Middle frontal gyrus (tissue), 1 donor: ENCODE measurements at regions not wholly inside any gene's neighbourhood (a gene's known extent, or its start where the extent isn't known, plus 50 kb on each side); places are given as distances from the start of the nearest gene placed in this dataset.

Experiments
- DNase-seq: peaks from one replicate; pipeline ENCODE4 v3.0.0-alpha.2; 2015; ENCODE audit warnings: low spot score; ENCODE audit errors: extremely low spot score

DNA sequence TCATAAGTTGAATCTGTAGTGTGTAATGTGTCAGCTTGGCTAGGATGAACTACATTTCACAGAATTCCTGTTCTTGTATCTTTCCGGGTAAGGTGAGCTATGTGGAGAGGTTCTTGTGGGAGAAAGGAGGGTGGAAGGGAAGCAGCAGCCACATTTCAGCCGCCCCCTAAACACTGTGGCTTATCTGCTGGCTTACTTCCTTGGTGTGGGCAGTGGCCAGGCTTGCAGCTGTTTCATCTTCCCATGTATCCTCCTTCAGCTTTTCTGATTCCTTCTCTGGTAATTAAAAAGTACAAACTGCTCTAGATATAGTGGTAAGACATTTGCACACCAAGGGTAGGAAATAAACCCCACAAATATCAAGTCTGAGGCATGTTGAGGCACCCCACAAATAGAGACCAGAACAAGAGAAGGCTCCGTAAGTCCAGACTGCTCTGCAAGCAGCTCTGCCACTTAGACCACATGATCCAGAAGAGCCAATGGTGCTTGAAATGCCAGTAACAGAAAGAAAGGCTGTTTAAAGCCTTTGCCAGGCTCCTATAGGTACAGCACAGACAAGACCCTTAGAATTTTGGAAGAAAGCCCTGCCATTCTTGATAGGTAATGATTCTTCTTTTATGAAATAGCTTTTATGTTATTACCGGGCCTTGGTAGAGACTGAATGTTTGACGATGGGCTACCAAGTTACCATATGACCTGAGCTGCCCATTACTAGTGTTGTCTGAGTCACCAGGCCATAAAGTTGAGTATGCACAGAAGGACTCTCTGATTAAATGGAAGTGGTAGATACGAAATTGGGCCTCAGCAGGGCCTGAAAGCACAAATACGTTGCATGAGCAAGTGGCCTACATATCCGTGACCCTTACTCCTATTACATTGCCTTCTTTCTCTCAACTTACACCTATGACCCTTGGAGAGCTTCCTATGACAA lies 215.0 kb upstream of the SGK1 start:
- DNase-seq, result no peak

DNA sequence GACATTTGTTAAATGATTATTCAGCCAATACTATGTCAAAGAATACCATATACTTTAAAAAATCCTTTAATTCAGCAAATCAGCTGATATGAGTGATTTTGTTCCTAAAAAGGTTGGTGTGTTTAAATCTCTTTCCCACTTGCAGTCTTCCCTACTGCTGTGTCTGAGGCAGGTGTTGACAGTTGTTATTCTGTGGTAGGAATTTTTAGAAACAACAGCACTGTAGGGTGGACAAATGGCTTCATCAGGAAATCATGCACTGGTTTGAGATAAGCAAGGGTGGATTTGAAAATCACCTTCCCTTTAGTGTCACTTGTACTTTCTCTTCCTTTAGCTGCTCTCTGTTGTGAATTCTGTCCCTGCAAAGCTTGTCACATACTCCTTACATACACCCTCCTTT lies 213.7 kb upstream of the SGK1 start:
- no peak for DNase-seq

DNA sequence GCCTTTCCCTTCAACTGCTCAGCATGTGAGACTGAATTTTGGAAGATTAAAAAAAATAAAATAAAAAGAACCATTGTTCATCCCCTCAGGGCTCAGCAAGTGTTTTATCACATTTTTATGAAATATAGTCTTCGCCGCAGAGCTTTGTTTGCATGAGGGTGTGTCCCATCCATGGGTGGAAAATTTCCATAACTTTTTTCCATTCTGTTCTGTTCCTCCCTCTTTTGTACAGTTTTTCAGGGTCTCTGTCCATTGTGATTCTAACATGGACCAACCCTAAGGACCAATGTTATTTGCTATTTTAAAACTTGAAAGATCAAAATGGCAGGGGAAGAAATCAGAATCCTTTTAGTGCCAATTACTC lies 213.3 kb upstream of the SGK1 start:
- DNase-seq, result no peak

DNA sequence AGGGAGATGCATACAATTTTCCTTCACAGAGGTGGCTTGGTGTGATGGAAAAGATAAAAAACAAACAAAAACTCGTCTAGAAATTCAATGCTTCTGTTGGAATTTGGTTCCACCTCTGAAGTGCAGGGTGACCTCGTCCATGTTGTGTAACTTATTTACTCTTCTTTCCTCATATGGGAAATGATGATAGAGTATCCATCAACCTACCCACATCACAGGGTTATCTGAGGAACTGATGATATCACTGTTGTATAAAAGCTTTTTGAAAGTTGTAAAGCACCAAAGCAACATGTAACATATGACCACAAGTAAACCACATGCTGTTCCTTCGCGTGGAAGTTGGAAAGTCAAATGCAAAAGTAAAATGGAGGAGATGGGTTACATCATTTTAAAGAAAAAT lies 212.0 kb upstream of the SGK1 start:
- DNase-seq, result no peak

DNA sequence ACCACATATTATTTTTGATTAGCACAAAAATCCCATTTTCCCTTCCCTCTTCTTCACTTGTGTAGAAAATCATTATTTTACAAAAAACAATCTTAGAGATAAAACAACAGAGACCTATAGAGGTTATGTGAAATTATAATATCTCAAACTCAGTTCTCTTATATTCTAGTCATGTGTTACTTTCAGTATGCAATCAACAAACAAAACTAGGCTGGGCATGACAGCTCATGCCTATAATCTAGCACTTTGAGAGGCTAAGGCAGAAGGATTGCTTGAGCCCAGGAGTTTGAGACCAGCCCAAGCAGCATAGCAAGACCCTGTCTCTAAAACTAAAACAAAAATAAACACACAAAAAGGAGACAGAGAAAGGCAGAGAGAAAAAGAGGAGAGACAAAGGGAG lies 211.4 kb upstream of the SGK1 start:
- DNase-seq, result no peak

DNA sequence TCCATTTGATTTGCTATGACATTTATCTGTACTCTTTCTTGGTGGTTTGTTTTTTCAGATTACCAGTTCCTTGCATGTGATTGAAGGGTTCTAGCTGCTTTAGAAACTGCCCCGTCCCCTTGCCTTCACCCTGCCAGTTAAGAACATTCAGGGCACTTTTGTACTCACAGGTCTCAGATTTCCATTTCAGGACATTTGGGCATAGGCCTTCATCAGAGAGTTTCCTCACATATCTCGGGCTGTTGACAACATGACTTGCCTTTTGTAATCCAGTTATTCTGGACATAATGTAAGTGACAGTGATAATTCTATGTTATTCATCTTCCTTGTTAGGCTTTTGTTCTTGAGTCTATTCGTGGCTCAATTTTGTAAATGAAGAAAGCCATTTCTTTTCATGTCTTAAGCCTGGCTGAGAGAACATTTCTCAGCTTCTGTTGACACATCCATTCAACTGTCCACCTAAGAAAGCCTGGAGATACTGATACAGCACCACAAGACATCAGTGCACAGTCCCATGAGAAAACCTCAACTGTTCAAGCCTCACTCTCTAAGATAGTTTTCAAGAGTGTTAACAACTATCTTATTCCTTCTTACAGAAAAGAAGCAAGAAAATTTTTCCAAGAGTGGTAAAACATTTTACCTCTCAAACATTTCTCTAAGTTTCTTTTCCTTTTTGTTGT lies 209.3 kb upstream of the SGK1 start:
- DNase-seq, result no peak

DNA sequence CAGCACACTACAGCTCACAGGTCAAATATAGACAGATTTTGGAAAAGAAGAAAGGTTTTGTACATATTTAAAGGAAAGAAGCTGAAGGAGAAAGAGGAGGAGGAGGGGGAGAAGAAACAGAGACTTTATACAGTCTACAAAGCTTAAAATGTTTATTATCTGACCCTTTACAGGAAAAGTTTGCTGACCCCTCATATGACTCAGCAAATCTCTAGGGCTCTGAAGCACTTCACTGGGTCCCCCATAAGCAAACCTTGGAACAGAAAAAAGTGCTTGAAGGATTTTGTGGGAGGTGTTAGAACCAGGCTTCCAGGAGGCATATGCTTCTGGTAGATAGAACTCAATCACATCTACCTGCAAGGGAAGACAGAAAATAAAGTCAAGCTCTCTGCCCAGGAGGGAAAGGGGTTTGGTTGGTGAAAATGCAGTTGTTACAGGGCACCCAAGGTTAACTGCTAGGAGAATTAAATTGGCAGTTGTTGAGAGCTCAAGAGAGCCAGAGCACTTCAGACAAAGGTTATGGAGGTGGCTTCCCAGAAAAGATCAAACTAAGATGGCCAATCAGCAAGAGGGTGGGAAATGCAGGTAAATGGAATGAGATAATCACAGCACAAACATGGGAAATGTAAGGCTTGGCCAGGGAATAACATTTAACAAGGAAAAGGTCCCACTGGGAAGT lies 207.4 kb upstream of the SGK1 start:
- DNase-seq, result no peak

DNA sequence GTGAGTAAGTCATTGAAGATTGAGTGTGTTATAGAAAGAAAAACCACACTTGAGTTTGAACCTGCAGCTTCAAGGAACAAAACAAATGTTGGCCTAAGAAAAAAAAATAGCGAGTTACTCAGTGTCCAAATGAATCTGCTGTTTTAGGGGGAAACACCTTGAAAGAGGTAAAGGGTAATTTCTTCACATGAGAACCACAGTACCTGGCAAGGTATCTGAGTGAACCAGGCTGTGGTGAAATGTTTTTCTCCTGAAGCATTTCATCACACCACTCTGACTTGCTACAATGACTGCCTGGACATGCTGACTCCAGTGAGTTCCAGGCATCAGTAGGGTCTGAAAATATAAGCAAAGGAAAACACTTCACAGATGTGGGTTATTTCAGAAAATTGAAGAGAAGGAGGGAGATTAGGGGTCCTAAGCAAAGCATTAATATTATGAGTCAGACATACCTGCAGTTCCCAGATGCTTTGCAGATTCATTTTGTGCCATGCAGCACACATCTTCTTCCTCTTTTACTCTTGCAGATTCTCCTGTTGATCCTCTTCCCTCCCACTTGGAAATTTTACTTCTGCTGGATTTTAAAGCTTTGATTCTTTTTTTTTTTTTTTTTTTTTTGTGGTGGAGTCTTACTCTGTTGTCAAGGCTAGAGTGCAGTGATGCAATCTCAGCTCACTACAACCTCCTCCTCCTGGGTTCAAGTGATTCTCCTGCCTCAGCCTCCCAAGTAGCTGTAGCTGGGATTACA lies 206.2 kb upstream of the SGK1 start:
- DNase-seq, result no peak

DNA sequence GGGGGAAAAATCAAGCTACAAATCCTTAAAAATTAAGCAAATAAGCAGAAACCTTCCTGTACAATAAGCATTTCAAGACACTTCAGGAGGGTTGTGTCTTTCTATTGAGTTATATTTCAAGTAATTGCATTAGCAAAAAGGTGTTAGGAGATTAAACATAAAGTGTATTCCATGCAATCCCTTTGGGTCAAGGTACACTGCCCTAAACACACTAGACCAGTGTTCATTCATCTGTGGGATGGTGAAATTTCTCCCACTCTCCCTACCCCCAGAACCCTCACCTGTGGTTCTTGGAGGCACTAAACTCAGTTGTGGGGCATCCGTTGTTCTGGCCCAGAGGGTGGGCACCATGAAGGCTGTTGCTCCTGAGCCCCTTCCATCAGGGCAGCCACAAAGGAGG lies 205.1 kb upstream of the SGK1 start:
- no peak for DNase-seq

DNA sequence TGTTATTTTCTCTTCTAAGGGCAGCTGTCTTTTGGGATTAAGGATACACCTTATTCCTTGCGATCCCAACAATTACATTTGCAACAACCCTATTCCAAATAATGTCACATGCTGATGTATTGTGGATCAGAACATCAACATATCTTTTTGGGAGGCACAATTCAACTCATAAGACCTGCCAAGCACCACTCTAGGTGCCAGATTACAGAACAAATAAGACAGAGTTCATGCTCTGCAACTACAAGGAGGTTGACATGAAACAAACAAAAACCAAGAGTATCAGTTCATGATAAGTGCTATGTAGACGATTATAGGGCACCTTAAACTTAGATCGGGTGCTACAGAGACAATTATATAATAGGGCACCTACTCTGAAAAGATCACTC lies 203.2 kb upstream of the SGK1 start:
- no peak for DNase-seq

DNA sequence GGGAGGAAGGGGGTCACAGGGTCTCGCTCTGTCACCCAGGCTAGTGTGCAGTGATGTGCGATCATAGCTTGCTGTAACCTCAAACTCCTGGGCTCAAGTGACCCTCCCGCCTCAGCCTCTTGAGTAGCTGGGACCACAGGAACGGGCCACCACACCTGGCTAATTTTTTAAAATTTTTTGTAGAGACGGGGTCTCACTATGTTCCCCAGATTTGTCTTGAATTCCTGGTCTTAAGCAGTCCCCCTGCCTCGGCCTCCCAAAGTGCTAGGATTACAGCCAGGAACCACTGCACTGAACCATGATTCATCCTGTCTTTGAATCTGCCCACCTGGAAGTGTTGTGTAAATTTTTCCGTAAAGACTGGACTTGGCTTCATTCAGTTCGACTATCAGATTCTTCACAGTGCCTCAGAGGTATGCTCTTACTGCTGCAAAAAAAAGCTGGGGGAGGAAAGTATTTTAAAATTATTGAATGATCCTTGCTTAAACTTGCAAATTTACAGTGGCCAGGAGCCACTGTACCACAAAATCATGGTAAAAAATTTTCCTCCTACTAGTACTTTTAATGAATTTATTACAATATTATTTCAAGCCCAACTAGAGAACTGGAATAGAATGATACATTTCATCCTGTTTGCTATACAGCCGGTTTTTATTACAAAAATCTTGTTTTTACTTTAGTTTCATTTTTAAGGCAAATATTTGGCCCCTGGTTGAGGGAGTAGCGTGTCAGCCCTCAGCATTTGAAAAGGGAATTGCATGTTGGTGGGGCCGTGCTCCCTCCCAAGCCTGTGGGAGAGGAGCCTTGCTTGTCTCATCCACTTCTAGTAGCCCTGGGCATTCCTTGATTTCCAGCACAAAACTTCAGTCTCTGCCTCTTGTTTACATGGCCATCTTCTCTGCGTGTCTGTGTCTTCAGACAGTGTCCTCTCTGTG lies 202.5 kb upstream of the SGK1 start:
- DNase-seq, result no peak

DNA sequence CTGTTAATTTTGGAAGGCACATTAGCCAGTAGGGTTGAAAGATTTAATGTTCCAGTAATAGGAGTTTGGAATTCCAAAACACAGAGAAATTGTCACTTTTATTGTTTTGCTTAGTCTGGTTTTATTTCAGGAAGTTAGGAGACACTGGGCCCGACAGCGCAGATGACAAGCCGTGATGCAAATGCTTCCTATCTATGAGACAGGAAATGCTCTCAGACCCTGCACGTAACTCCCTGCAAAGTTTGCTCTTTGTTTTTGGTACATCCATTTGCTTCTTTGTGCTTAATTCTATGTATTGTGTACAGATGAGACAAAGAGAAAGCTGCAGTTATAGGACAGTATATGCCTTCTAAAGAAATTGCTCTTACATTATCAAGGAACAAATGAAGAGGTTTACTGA lies 201.6 kb upstream of the SGK1 start:
- no peak for DNase-seq

DNA sequence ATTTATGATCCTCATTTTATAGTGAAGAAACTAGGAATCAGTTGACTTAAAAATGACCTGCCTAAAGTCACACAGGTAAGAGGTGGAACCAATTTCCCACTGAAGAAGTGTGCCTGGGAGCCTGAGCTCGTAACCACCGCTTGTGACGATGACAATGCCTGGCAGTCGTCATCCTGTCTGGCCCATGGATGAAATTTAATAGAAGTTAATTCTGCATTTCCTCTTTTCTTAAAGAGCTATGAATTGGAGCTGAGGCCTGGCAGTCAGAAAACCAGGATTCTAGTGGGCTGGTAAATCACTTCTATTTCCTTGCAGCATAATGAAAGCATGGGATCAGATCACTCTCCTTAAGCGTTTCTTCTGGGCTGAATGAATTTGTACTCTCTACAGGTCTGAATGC lies 200.0 kb upstream of the SGK1 start:
- DNase-seq, result no peak

DNA sequence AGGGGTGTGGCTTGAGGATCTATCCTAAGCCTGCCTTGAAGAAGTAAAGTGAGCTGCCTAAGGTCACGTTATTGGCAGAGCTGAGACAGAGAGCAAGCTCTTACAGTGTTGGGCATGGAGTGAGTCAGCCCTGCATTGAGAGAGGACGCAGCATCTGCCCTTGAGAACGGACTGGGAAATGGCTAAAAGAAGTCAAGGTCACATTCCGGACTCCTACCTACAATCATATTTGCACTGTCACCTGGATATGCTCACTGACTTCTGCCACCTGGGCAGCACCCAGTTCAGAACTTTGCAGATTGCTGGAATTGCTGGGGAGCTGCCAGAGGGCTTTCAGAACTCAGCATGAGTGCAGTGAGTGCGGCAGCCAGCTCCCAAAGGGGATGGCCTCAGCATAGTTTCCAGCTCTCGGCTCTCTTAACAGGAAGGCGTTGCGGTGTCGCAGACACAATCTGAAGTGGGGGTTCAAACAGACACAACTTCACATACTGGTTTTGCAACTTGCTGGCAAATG lies 199.3 kb upstream of the SGK1 start:
- DNase-seq, result no peak

DNA sequence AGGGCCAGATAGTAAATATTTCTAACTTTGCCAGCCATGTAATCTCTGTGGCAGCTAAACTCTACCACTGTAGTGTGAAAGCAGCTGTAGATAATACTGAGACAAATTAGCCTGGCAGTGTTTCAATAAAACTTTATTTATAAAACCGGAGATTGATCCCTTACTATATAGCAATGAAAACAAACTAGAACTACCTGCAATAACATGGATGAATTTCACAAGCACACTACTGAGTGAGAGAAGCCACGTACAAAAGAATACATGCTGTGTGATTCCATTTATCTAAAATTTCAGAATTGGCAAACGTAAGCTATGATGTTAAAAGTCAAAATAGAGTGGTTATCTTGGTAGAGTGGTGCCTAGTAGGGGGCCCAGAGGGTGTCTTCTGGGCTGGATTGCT lies 198.7 kb upstream of the SGK1 start:
- no peak for DNase-seq

DNA sequence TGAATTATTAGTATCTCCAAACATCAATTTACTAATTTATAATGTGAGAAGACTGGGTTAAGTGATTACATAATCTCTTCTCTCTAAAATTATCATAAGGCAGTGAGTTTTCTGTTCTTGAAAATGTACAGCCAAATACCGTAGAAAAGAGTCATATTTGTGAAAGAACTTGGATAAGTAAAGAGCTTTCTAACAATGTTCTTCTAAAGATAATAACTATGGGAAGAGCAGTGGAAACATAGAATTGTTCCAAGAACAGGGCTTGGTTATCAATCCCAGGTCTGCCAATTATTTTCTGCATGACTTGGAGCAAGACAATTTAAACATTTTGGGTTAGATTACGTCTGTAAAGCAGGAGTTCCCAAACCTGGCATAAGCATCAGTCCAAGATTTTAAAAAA lies 198.1 kb upstream of the SGK1 start:
- DNase-seq, result no peak

DNA sequence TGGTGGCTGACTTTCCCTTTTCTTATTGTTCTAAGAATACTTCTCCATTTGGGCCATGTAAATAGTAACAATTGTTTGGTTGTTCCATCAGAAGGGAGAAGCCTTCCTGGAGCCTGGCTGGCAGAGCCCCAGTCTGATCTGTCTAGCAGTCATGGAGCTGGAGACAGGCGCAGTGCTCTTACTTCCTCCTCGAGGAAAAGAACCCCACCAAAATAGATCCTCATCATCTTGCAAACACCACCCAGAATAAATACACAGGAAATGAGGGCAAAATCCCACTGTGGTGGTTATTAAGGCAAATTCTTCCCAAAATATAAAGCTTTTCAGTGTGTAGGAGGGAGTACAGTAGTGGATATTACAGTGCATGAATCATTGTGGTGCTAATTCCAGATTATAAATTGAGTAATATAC lies 195.1 kb upstream of the SGK1 start:
- DNase-seq, result no peak

DNA sequence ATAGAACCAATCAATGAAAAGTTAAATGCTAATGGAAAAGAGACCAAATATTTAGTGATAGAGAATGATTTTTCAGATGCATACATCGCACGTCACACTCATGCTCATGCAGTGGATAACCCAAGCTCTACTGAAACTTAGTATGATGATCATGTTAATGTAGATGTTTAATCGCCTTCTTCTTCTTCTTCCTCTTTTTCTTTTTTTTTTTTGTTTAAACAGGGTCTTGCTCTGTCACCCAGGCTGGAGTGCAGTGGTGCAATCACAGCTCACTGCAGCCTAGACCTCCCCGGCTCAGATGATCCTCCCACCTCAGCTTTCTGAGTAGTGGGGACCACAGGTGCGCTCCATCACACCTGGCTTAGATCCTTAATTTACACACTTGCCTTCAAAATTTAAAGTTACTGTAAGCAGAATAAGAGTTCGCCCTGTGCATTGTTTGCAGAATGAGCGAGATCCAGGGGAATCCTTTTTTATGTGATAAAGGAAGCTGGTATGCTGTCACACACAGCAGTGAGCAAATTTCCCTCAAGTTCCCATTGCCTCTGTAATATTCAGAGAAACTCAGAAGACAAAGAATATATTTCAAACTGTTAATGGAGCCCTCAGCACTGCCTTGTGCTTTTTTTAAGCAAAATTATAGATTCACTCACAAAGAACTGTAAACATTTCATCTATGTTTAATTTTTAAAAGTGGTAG lies 194.2 kb upstream of the SGK1 start:
- DNase-seq, result no peak

DNA sequence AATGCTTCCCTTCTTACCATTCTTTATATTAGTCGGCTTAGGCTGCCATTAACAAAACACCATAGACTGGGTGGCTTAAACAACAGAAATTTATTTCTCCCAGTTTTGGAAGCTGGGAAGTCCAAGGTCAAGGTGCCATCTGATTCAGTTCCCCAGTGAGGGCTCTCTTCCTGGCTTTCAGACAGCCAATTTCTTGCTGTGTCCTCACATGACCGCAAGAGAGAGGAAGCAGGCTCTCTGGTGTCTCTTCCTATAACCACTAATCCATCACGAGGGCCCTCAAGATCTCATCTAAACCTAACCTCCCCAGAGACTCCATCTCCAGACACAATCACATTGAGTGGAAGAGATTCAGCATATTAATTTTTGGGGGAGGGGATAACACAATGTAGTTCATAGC lies 193.0 kb upstream of the SGK1 start:
- no peak for DNase-seq

DNA sequence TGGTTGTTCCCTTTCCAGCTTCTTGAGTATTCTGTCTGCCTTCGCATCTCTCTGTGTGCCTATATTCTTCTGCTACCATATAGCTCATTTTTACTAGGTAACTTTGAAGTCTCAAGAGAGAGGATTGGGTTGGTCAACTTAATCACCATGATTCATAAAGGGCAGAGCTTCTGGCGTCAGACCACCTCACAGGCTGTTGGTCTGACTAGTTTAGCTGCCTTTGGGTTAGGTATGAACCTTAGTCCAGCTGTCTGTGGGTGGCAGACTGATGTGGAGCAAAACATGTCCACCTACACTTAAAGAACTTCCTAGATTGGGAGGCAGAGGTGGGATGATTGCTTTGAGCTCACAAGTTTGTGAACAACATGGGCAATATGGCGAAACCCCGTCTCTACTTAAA lies 192.2 kb upstream of the SGK1 start:
- no peak for DNase-seq
